ENCODE measurements at regions not wholly inside any gene's neighbourhood (a gene's known extent, or its start where the extent isn't known, plus 50 kb on each side); places are given as distances from the start of the nearest gene placed in this dataset.
"Not testable (repeated sequence)": the region's sequence is repeated elsewhere in the genome, so short reads cannot be mapped to it uniquely, and the experiment has no call there.

DNA sequence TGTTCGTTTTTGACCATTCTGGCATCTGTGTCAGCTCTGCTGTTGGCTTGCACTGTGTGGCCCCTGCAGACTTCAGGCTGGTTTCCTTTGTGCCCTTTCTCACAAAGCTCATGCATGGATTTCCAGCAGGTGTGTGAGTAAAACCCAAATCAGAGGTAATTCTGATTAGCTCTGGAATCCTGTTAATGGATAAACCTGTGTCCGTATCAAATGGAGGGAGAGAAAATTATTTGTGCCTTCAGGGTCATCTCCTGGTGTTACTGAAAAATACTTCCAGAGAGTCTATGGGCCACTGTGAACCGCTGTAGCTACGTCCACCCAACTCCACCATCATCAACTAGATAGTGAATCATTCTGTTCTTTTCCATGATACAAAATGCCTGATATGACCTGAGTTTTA lies 726.1 kb upstream of the TPTE start:
- H3K4me3 ChIP-seq (ENCODE audit: low read length in 3 of 3); intact Hi-C loops (cut with DNase I); H3K36me3 ChIP-seq (ENCODE audit: control insufficient read depth in 2 of 3, insufficient read depth in 3 of 3, low read length in 3 of 3); H3K27me3 ChIP-seq (ENCODE audit: control insufficient read depth, insufficient read depth, low read length); H3K27ac ChIP-seq (ENCODE audit: low read depth in 2 of 2, low read length in 2 of 2); H3K4me1 ChIP-seq (ENCODE audit: control insufficient read depth in 2 of 3, insufficient read depth in 2 of 3, low read depth in 1 of 3, low read length in 3 of 3); FAIRE-seq; DNase-seq; H3K9ac ChIP-seq (ENCODE audit: low read length in 3 of 3); H3K9me3 ChIP-seq (ENCODE audit: control insufficient read depth in 2 of 3, insufficient read depth in 1 of 3, low read length in 3 of 3): not testable (repeated sequence)

DNA sequence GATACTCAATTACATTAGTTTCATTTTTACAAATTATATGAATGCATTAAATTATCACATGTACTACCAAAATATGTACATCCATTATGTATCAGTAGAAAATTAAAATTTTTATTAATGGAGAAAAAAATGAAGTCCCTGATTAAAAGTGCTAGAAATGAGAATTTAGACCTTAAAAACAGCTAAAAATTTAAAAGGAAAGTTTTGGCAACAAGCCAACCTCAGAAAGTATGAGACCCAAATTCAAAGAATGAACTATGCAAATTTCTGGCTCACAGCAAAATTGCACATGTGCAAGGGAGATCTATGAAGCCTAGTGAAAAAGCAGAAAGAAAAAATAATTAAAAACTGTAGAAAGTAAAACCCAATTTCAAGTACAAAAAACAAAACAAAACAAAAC lies 725.1 kb upstream of the TPTE start:
- H3K4me3 ChIP-seq (ENCODE audit: low read length in 3 of 3); FAIRE-seq; H3K27me3 ChIP-seq (ENCODE audit: control insufficient read depth, insufficient read depth, low read length); H3K4me1 ChIP-seq (ENCODE audit: control insufficient read depth in 2 of 3, insufficient read depth in 2 of 3, low read depth in 1 of 3, low read length in 3 of 3); H3K9ac ChIP-seq (ENCODE audit: low read length in 3 of 3); DNase-seq; H3K36me3 ChIP-seq (ENCODE audit: control insufficient read depth in 2 of 3, insufficient read depth in 3 of 3, low read length in 3 of 3); H3K9me3 ChIP-seq (ENCODE audit: control insufficient read depth in 2 of 3, insufficient read depth in 1 of 3, low read length in 3 of 3); H3K27ac ChIP-seq (ENCODE audit: low read depth in 2 of 2, low read length in 2 of 2); intact Hi-C loops (cut with DNase I): not testable (repeated sequence)

DNA sequence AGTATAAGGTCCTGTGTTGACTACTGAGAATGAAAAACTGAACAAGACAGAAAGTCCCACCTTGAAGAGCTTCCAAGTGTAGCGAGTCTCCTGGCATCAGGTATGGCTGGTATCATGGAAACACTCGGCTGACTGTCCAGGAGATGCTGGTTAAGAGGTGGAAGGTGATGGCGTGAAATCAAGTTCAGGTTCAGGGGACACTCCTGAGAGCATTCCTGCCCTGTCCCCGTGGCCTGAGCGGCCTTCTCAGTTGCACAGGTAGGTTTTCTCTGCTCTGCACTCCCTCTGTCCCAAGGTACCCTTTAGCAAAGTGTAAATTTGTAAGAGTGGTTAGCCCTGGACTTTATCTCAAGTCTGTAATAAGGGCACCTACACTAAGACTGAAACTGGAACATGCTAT lies 713.7 kb upstream of the TPTE start:
- FAIRE-seq; DNase-seq; intact Hi-C loops (cut with DNase I); H3K36me3 ChIP-seq (ENCODE audit: control insufficient read depth in 2 of 3, insufficient read depth in 3 of 3, low read length in 3 of 3); H3K4me3 ChIP-seq (ENCODE audit: low read length in 3 of 3); H3K27ac ChIP-seq (ENCODE audit: low read depth in 2 of 2, low read length in 2 of 2); H3K27me3 ChIP-seq (ENCODE audit: control insufficient read depth, insufficient read depth, low read length); H3K9me3 ChIP-seq (ENCODE audit: control insufficient read depth in 2 of 3, insufficient read depth in 1 of 3, low read length in 3 of 3); H3K4me1 ChIP-seq (ENCODE audit: control insufficient read depth in 2 of 3, insufficient read depth in 2 of 3, low read depth in 1 of 3, low read length in 3 of 3); H3K9ac ChIP-seq (ENCODE audit: low read length in 3 of 3): not testable (repeated sequence)

DNA sequence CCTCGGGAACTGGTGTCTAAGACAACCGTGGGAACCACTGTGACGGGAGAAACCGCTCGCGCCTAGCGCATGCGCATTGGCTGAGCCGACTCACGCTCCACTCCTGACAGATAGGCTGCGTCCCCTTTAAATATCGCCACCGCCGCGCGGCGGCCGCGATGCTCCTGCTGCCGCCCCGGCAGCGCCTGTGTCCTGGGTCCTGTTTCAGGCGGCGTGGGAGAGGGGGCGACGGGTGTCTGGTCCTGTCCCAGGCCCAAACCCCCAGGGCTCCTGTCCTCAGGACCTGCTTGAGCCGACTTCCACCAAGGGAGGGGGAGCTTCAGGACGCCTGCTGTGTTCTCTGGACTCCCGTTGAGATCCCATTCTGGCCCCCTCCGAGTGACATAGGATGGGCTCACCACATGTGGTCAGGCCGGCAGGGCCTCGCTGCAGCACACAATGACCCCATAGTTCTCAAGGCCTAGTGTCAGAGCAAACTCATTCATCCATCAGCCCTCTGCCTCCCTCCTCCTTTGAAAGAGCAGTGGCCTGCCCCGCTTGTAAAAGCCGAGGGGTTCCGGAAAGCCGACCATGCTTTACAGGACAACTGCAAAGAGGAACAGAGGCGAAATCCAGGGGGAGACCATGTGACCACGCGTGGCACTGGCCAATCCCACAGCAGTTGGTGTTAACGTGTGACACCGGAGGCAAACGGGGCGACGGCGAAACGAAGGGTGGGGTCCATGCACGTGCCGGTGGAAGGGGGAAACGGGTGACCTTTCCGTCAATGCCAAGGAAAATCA lies 710.0 kb upstream of the TPTE start:
- H3K9me3 ChIP-seq (ENCODE audit: control insufficient read depth in 2 of 3, insufficient read depth in 1 of 3, low read length in 3 of 3); DNase-seq; H3K4me1 ChIP-seq (ENCODE audit: control insufficient read depth in 2 of 3, insufficient read depth in 2 of 3, low read depth in 1 of 3, low read length in 3 of 3); H3K36me3 ChIP-seq (ENCODE audit: control insufficient read depth in 2 of 3, insufficient read depth in 3 of 3, low read length in 3 of 3); H3K27me3 ChIP-seq (ENCODE audit: control insufficient read depth, insufficient read depth, low read length); H3K27ac ChIP-seq (ENCODE audit: low read depth in 2 of 2, low read length in 2 of 2); H3K9ac ChIP-seq (ENCODE audit: low read length in 3 of 3); H3K4me3 ChIP-seq (ENCODE audit: low read length in 3 of 3); FAIRE-seq; intact Hi-C loops (cut with DNase I): not testable (repeated sequence)

DNA sequence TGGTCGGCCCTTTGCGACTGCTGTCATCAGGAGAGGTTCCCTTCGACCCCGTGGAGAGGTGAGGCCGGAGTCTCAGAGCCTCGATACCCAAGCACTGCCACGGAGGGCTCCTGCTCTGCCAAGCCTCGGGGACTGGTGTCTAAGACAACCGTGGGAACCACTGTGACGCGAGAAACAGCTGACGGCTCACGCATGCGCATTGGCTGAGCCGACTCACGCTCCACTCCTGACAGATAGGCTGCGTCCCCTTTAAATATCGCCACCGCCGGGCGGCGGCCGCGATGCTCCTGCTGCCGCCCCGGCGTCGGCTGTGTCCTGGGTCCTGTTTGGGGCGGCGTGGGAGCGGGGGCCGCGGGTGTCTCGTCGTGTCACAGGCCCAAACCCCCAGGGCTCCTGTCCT lies 708.9 kb upstream of the TPTE start:
- intact Hi-C loops (cut with DNase I); FAIRE-seq: not testable (repeated sequence)

DNA sequence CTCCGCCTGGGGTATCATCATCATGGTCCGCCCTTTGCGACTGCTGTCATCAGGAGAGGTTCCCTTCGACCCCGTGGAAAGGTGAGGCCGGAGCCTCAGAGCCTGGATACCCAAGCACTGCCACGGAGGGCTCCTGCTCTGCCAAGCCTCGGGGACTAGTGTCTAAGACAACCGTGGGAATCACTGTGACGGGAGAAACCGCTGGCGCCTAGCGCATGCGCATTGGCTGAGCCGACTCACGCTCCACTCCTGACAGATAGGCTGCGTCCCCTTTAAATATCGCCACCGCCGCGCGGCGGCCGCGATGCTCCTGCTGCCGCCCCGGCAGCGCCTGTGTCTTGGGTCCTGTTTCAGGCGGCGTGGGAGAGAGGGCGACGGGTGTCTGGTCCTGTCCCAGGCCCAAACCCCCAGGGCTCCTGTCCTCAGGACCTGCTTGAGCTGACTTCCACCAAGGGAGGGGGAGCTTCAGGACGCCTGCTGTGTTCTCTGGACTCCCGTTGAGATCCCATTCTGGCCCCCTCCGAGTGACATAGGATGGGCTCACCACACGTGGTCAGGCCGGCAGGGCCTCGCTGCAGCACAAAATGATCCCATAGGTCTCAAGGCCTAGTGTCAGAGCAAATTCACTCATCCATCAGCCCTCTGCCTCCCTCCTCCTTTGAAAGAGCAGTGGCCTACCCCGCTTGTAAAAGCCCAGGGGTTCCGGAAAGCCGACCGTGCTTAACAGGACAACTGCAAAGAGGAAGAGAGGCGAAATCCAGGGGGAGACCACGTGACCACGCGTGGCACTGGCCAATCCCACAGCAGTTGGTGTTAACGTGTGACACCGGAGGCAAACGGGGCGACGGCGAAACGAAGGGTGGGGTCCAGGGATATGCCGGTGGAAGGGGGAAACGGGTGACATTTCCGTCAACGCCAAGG lies 707.2 kb upstream of the TPTE start:
- H3K27ac ChIP-seq (ENCODE audit: low read depth in 2 of 2, low read length in 2 of 2); H3K27me3 ChIP-seq (ENCODE audit: control insufficient read depth, insufficient read depth, low read length); H3K36me3 ChIP-seq (ENCODE audit: control insufficient read depth in 2 of 3, insufficient read depth in 3 of 3, low read length in 3 of 3); DNase-seq; H3K4me3 ChIP-seq (ENCODE audit: low read length in 3 of 3); H3K9me3 ChIP-seq (ENCODE audit: control insufficient read depth in 2 of 3, insufficient read depth in 1 of 3, low read length in 3 of 3); intact Hi-C loops (cut with DNase I); H3K9ac ChIP-seq (ENCODE audit: low read length in 3 of 3); FAIRE-seq; H3K4me1 ChIP-seq (ENCODE audit: control insufficient read depth in 2 of 3, insufficient read depth in 2 of 3, low read depth in 1 of 3, low read length in 3 of 3): not testable (repeated sequence)

More for the DNA sequence above, 708.9 kb upstream of the TPTE start:
- not testable (repeated sequence) for H3K27me3 ChIP-seq (ENCODE audit: control insufficient read depth, insufficient read depth, low read length); H3K27ac ChIP-seq (ENCODE audit: low read depth in 2 of 2, low read length in 2 of 2); H3K9ac ChIP-seq (ENCODE audit: low read length in 3 of 3); H3K4me3 ChIP-seq (ENCODE audit: low read length in 3 of 3); H3K36me3 ChIP-seq (ENCODE audit: control insufficient read depth in 2 of 3, insufficient read depth in 3 of 3, low read length in 3 of 3); H3K4me1 ChIP-seq (ENCODE audit: control insufficient read depth in 2 of 3, insufficient read depth in 2 of 3, low read depth in 1 of 3, low read length in 3 of 3); DNase-seq; H3K9me3 ChIP-seq (ENCODE audit: control insufficient read depth in 2 of 3, insufficient read depth in 1 of 3, low read length in 3 of 3)

DNA sequence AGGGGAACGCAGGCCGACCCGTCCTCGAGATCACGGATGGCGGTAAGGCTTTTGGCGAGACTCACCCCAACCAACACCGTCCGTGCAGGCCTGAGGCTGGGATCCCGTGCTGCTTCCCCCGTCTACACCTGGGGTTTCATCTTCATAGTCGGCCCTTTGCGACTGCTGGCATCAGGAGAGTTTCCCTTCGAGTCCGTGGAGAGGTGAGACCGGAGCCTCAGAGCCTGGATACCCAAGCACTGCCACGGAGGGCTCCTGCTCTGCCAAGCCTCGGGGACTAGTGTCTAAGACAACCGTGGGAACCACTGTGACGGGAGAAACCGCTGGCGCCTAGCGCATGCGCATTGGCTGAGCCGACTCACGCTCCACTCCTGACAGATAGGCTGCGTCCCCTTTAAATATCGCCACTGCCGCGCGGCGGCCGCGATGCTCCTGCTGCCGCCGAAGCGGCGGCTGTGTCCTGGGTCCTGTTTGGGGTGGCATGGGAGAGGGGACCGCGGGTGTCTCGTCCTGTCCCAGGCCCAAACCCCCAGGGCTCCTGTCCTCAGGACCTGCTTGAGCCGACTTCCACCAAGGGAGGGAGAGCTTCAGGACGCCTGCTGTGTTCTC lies 706.1 kb upstream of the TPTE start:
- H3K4me1 ChIP-seq (ENCODE audit: control insufficient read depth in 2 of 3, insufficient read depth in 2 of 3, low read depth in 1 of 3, low read length in 3 of 3); DNase-seq: not testable (repeated sequence)

More for the DNA sequence above, 706.1 kb upstream of the TPTE start:
- intact Hi-C loops (cut with DNase I); H3K4me3 ChIP-seq (ENCODE audit: low read length in 3 of 3); H3K27ac ChIP-seq (ENCODE audit: low read depth in 2 of 2, low read length in 2 of 2); H3K36me3 ChIP-seq (ENCODE audit: control insufficient read depth in 2 of 3, insufficient read depth in 3 of 3, low read length in 3 of 3); H3K27me3 ChIP-seq (ENCODE audit: control insufficient read depth, insufficient read depth, low read length); H3K9ac ChIP-seq (ENCODE audit: low read length in 3 of 3); FAIRE-seq; H3K9me3 ChIP-seq (ENCODE audit: control insufficient read depth in 2 of 3, insufficient read depth in 1 of 3, low read length in 3 of 3): not testable (repeated sequence)
